GM18909 (cell line): ENCODE measurements at regions not wholly inside any gene's neighbourhood (a gene's known extent, or its start where the extent isn't known, plus 50 kb on each side); places are given as distances from the start of the nearest gene placed in this dataset.

Experiments
- ATAC-seq: cut with Tn5 transposase; IDR thresholded peaks from one replicate; pipeline ENCODE4 v1.9.1; 2021; ENCODE audit warnings: mild to moderate bottlenecking; ENCODE audit not compliant: unreplicated experiment, poor library complexity

GRCh38 chr15:93894438-93895036 lies 336.8 kb upstream of the MCTP2 start:
- no peak for ATAC-seq

- ATAC-seq, result no peak
Observed at GRCh38 chr15:93887151-93887550, 344.2 kb upstream of the MCTP2 start.

- ATAC-seq, result no peak
Observed at GRCh38 chr15:93882779-93883178, 348.6 kb upstream of the MCTP2 start.

DNA sequence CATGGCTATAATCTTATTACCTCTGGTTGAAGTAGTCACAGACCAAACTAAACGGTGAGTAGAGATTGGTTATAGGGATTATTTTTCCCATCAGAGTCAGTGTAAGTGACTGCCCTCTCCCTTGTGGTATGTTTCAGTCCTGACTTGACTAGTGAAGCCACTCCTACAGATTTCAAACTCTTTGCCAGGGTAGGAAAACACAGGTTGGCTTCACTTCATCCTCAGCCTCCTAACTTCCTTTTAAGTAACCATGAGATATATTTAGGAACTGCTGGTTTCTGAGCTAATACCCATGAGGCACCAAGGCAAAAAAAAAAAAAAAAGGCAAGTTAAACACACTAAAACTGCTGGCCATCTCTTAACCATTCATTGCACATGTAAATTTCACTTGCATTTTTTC lies 349.2 kb upstream of the MCTP2 start:
- ATAC-seq, result no peak

DNA sequence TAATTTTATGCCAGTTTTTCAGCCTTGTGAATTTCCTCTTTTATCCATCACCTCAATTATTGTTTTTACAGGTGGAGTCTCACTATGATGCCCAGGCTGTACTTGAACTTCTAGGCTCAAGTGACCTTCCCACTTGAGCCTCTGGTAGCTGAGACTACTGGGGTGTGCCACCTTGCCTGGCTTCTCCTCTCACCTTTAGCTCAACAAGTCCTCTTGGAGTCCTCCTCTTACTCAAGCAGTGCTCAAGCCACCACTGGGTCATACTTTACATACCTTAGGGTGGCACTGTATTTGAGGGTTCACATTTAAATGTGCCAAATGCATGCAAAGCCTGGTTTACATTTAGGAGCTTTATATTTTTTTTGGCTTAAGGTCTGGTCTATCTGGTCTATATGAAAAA lies 350.1 kb upstream of the MCTP2 start:
- no peak for ATAC-seq

- ATAC-seq, result no peak
Observed at GRCh38 chr15:93880358-93880757, 351.0 kb upstream of the MCTP2 start.

GRCh38 chr15:93870583-93870982 lies 360.8 kb upstream of the MCTP2 start:
- no peak for ATAC-seq

GRCh38 chr15:93866948-93867347 lies 364.4 kb upstream of the MCTP2 start:
- ATAC-seq, result no peak

- ATAC-seq, result no peak
Observed at GRCh38 chr15:93866476-93866875, 364.9 kb upstream of the MCTP2 start.

GRCh38 chr15:93865586-93865985 lies 365.8 kb upstream of the MCTP2 start:
- no peak for ATAC-seq

DNA sequence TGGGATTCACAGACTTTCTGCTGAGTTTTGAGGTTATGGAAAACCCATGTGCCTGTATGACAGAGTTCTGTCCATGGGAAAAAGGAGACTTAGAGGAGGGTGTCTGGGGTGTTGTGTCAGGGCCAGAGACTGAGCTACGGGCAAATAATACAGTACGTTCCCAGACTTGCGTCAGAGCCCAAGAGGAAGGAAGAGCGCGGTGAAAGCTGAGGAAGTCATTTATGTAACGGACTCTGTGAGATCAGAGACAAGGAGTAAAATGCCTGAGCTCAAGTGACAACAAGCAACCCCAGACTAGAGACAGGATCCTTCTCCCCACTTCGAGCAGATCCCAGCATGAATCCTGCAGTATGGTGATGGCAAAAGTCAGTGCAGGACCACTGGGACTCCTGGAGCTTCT lies 368.6 kb upstream of the MCTP2 start:
- no peak for ATAC-seq

- ATAC-seq, result no peak
Observed at GRCh38 chr15:93861956-93862741, 369.2 kb upstream of the MCTP2 start.

DNA sequence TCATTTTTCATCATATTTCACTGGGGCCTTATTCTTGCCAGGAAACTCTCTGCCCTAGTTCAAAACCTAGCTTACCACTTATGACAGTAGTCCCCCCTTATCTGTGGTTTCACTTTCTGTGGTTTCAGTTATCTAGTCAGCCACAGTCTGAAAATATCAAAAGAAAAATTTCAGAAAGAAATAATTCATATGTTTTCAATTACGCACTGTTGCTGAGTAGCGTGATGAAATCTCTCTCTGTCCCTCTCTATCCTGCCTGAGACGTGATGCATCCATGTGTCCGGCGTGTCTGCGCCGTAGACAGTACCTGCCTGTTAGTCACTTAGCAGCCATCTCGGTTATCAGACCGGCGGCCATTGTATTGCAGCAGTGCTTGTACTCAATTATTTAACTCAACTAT lies 369.9 kb upstream of the MCTP2 start:
- no peak for ATAC-seq

- ATAC-seq, result no peak
Observed at GRCh38 chr15:93860701-93861100, 370.7 kb upstream of the MCTP2 start.

- ATAC-seq, result no peak
Observed at GRCh38 chr15:93859176-93859575, 372.2 kb upstream of the MCTP2 start.

DNA sequence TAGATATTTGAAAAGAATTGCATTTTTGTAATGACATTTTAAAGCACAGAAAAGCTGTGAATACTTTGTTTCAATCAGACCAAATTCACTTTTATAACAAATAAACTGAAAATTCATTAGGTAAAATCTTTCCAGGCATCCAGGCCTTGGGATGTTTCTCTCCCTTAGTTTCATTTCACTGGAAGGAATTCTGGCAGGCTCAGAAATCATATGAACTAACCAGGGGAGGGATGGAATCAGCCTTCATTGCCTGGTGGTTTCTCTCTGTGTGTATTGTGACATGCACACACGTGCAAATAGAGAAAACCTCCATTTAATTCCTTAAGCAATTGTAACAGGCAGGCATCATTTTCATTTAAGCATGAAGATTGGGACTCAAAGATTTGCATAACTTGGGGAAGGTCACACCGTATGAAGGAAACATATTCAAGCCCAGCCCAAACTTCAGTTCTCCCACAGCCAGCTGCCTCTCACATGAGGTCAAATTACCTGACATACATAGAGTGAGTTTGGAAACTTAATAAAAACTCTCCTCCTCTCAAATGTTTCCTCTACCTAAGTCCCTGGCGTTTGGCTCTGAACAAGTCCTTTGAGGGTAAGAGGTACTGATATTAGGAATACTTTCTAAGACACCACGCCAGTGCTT lies 376.1 kb upstream of the MCTP2 start:
- no peak for ATAC-seq

DNA sequence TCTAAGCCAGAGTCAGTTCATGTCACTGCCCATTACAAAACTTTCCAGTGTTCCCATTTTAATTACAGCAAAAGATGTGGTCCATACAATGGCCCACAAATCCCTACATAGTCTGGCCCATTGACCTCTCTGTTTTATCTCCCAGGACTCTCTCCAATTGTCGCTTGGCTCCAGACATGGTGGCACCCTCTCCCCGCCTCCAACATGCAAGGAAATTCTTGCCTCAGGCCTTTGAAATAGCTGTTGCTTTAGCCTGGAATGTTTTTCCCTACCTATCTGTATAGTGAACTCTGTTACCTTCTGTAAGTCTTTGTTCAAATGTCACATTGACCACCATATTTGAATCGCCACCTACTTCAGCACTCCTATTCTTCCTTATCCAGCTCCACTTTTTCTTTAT lies 377.3 kb upstream of the MCTP2 start:
- no peak for ATAC-seq

DNA sequence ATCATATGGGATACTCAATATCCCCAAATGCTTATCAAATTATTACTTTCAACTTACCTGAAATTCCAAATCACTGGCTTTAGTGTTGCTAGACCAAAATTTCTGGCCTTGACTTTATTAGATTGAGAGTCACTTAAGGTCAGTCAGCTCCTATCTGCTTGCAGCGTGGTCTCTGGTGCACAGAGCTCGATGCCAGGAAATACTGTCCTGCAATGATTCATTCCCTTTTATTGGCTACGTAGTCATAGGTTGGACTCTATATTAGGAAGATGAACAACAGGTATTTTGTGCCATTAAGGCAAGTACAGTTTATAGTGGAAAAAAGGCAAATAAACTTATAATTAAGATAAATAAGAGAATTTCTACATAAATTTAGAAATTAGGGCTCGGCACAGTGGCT lies 378.6 kb upstream of the MCTP2 start:
- ATAC-seq, result no peak

DNA sequence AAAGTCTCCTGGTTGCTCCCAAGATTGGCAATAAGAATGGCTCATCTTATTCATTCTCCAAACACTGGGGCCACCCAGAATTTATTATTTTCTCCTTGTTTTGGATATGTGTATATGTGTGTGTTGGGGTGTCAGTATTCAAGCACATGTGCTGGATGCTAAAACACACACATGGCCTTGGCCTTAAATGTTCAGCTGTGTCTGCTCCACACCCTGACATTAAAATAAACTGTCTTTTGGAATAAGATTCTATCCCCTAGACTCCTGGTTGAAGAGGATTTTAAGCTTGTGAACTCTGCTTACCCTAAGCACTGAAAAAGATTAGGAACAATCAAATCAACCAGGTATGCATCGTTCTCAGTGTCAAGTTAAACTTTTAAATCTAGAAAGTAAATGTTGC lies 382.9 kb upstream of the MCTP2 start:
- no peak for ATAC-seq

- ATAC-seq, result no peak
Observed at GRCh38 chr15:93848076-93848475, 383.3 kb upstream of the MCTP2 start.

DNA sequence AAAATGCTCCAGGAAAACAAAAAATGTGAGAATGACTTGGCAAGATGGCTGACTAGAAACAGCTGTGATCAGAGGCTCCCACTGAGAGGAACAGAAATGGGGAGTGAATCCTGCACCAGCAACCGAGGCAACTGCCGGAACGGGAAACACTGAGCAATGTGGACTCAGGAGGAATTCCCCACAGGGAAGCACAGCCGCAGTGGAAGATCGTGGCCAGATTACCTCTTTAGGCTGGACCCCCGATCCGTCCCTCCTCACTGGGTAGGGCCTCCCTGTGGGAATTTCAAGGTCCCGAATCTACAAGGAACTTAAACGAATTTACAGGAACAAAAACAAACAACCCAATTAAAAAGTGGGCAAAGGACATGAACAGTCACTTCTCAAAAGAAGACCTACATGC lies 385.2 kb upstream of the MCTP2 start:
- ATAC-seq, result no peak

- ATAC-seq, result no peak
Observed at GRCh38 chr15:93837450-93837849, 393.9 kb upstream of the MCTP2 start.
